Heart right ventricle (tissue), 16 donors: ENCODE measurements at regions not wholly inside any gene's neighbourhood (a gene's known extent, or its start where the extent isn't known, plus 50 kb on each side); places are given as distances from the start of the nearest gene placed in this dataset.
"Not testable (repeated sequence)": the region's sequence is repeated elsewhere in the genome, so short reads cannot be mapped to it uniquely, and the experiment has no call there.

Experiments
- ATAC-seq, 8 donors: fragments of 200-7000 bp; cut with Tn5 transposase; one replicate each; pipeline ENCODE4 v1.9.1; 2020; ENCODE audit warnings: mild to moderate bottlenecking in 8 of 8, moderate library complexity in 8 of 8, moderate number of reproducible peaks in 1 of 8
- DNase-seq, 2 donors: peaks; one replicate each; pipeline ENCODE4 v3.0.0-alpha.2; 2020
- H3K27ac ChIP-seq, 10 donors: fragments of 200-600 bp; sonication (generic) in 2 of 10; one replicate each; pipeline versions ENCODE4 v1.5.0 to v1.8.0; 2020 to 2022; ENCODE audit warnings: mild to moderate bottlenecking in 3 of 10
- H3K27me3 ChIP-seq, 7 donors: fragments of 200-600 bp; one replicate each; pipeline ENCODE4 v1.8.0; 2021 to 2022; ENCODE audit warnings: mild to moderate bottlenecking in 2 of 7
- H3K36me3 ChIP-seq, 9 donors: fragments of 200-600 bp; sonication (generic) in 1 of 9; one replicate each; pipeline versions ENCODE4 v1.5.0 to v1.8.0; 2020 to 2022; ENCODE audit warnings: mild to moderate bottlenecking in 2 of 9
- H3K4me1 ChIP-seq, 9 donors: fragments of 200-600 bp; sonication (generic) in 1 of 9; one replicate each; pipeline versions ENCODE4 v1.5.0 to v1.8.0; 2020 to 2022; ENCODE audit warnings: mild to moderate bottlenecking in 4 of 9
- H3K4me3 ChIP-seq, 10 donors: fragments of 200-600 bp; sonication (generic) in 2 of 10; one replicate each; pipeline versions ENCODE4 v1.5.0 to v1.8.0; 2020 to 2022; ENCODE audit warnings: mild to moderate bottlenecking in 7 of 10, moderate library complexity in 2 of 10
- H3K9me3 ChIP-seq, 11 donors: fragments of 200-600 bp in 10 of 11; sonication (generic) in 2 of 11; one replicate each; pipeline versions ENCODE4 v1.5.0 to v1.8.0; 2013 to 2022; ENCODE audit warnings: mild to moderate bottlenecking in 2 of 11, control low read depth in 1 of 11, moderate library complexity in 1 of 11
- WGBS, 2 donors: extraction: QIAGEN DNeasy Blood & Tissue Kit; methylation state at CpG; one replicate each; pipeline ENCODE4 v1.1.7; 2013; ENCODE audit warnings: inconsistent platforms in 1 of 2; 5-methylcytosine and 5-hydroxymethylcytosine counted together
- intact Hi-C, 10 donors: fragments of 100-400 bp; cut with DNase I; formaldehyde crosslinking; loops; one replicate each; pipeline versions ENCODE4 v1.11.1 to v1.14.2; 2022
- TF ChIP-seq, protein P1 (sequence below), 9 donors: fragments of 200-600 bp; sonication (generic) in 2 of 9; IDR thresholded peaks; one replicate each; pipeline versions ENCODE4 v1.5.0 to v1.8.0; 2021 to 2022; ENCODE audit warnings: antibody characterized with exemption in 9 of 9, mild to moderate bottlenecking in 5 of 9, moderate library complexity in 1 of 9
- donor health status: Arrhythmogenic right ventricular cardiomyopathy.
- donor health status: ischemic (EF 13 %, LVEDD 7.1; RV severe dilation, severe dysfunction).
- donor health status: healthy with polysubstance abuse.
- donor health status: DM: no; HTN: yes; CAD: no.
- donor health status: DM: no; HTN: no; CAD: no.
- donor health status: ischemic (EF 25% LVEDD 6.9; RV normal size, moderate dysfunction).
- donor health status: ischemic (EF 25% LVEDD 5.7; RV mildly dilated, moderate dysfunction).
- donor health status: healthy.
- donor health status: DM: yes; HTN: yes; CAD: no.
- donor health status: Ischemic cardiomyopathy.
- donor health status: ischemic (EF 35%, LVEDD 5.7; RV mildly dilated, moderate dysfunction).
- donor health status: nonischemic (EF 11% LVEDD 7.7; RV severe dilation, severe dysfunction).
- donor health status: DM: yes; HTN: yes; CAD: no.
- donor health status: PGD.
- donor health status: ischemic (EF 29% LVEDD 5.4; RV normal size, mild dysfunction).
- donor health status: nonischemic (EF 23%, LVEDD 6.1; RV moderate dilation, normal function).

DNA sequence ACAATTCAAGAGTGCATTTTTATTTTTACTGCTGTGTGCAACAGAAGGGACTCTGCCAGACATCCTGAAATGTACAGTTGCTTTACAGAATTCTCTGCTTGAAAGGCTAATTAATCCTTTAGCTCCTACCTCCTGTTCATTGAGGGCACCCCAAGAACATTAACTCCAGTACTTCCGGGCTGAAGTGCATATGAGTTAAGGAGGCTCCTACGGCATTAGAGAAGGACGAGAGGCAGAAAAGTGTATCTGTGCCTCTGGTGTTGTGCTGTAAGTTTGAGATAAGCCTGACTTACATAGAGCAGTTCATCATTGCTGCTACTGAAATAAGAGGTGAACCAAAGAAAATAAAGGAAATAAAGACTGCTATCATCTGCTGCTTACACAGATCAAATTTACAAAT, 609.3 kb upstream of the ADGRB3 start:
- no peaks in the 10 kb centered on the region for H3K36me3 ChIP-seq
- TF ChIP-seq, protein P1, sequence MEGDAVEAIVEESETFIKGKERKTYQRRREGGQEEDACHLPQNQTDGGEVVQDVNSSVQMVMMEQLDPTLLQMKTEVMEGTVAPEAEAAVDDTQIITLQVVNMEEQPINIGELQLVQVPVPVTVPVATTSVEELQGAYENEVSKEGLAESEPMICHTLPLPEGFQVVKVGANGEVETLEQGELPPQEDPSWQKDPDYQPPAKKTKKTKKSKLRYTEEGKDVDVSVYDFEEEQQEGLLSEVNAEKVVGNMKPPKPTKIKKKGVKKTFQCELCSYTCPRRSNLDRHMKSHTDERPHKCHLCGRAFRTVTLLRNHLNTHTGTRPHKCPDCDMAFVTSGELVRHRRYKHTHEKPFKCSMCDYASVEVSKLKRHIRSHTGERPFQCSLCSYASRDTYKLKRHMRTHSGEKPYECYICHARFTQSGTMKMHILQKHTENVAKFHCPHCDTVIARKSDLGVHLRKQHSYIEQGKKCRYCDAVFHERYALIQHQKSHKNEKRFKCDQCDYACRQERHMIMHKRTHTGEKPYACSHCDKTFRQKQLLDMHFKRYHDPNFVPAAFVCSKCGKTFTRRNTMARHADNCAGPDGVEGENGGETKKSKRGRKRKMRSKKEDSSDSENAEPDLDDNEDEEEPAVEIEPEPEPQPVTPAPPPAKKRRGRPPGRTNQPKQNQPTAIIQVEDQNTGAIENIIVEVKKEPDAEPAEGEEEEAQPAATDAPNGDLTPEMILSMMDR (IDR thresholded peaks at IDR 0.05) = no peak
- WGBS, 2 donors = 36 to 62% methylated on average over 3 of the region's 3 CpGs
- intact Hi-C loops = no loop called here
- no peak for ATAC-seq
- no peak for DNase-seq
- no peaks in the 10 kb centered on the region for H3K27me3 ChIP-seq
- H3K4me3 ChIP-seq = no peak overlapping the region
- H3K27ac ChIP-seq = no peak overlapping the region
- H3K9me3 ChIP-seq = peaks cover 0 to 17% (median 0%) of the 10 kb centered on the region in 11 donors
- no peaks in the 10 kb centered on the region for H3K4me1 ChIP-seq

DNA sequence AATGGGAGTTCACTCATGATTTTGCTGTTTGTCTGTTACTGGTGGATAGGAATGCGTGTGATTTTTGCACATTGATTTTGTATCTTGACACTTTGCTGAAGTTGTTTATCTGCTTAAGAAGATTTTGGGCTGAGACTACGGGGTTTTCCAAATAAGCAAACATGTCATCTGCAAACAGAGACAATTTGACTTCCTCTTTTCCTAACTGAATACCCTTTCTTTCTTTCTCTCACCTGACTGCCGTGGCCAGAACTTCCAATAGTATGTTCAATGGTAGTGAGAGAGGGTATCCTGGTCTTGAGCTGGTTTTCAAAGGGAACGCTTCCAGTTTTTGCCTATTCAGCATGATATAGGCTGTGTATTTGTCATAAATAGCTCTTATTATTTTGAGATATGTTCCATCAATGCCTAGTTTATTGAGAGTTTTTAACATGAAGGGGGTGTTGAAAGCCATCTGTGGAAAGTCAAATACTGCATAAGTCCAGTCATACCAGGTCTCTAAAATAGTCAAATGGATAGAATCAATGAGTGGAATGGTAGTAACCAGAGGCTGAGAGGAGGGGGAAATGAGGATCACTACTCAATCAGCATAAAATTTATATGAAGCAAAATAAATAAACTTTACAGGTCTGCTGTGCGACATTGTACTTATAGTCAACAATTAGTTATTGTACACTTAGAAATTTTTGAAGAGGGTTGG, 610.4 kb upstream of the ADGRB3 start:
- TF ChIP-seq, protein P1 (IDR thresholded peaks at IDR 0.05) = no peak
- WGBS, 2 donors = 86% methylated on average over 5 of the region's 5 CpGs
- no peaks in the 10 kb centered on the region for H3K4me1 ChIP-seq
- H3K27me3 ChIP-seq = no peaks in the 10 kb centered on the region
- no peak overlapping the region for H3K4me3 ChIP-seq
- H3K9me3 ChIP-seq = peaks cover 0 to 15% (median 0%) of the 10 kb centered on the region in 11 donors
- H3K27ac ChIP-seq = no peak overlapping the region
- intact Hi-C loops = no loop called here
- no peaks in the 10 kb centered on the region for H3K36me3 ChIP-seq
- DNase-seq = no peak
- no peak for ATAC-seq

- H3K4me3 ChIP-seq, DNase-seq, H3K36me3 ChIP-seq, intact Hi-C loops, H3K27me3 ChIP-seq, ATAC-seq, H3K4me1 ChIP-seq, H3K27ac ChIP-seq: not testable (repeated sequence)
- peaks cover 0 to 13% (median 0%) of the 10 kb centered on the region in 11 donors for H3K9me3 ChIP-seq
- WGBS, 2 donors = 75 to 95% methylated on average over 1 of the region's 1 CpG
Observed at GRCh38 chr6:68022968-68023367, 612.1 kb upstream of the ADGRB3 start.

GRCh38 chr6:68013780-68014515, 621.1 kb upstream of the ADGRB3 start:
- Histone ChIP-seq H3K27me3 (no peaks in the 10 kb centered on the region), H3K4me1 (no peaks in the 10 kb centered on the region), H3K36me3 (no peaks in the 10 kb centered on the region), H3K27ac (no peak overlapping the region), H3K4me3 (no peak overlapping the region), H3K9me3 (peaks cover 0 to 7% (median 0%) of the 10 kb centered on the region in 11 donors)
- DNase-seq (no peak), ATAC-seq (no peak)
- intact Hi-C loops = no loop called here
- TF ChIP-seq, protein P1 (IDR thresholded peaks at IDR 0.05) = no peak
- 69 to 77% methylated on average over 4 of the region's 4 CpGs for WGBS, 2 donors

- no peak for ATAC-seq
- WGBS, 2 donors = 58 to 71% methylated on average over 1 of the region's 1 CpG
Observed at GRCh38 chr6:68012822-68013221, 622.3 kb upstream of the ADGRB3 start.

More at GRCh38 chr6:68012822-68013221, 622.3 kb upstream of the ADGRB3 start:
- Histone ChIP-seq H3K27ac (no peak overlapping the region), H3K9me3 (peaks cover 0 to 7% (median 0%) of the 10 kb centered on the region in 11 donors), H3K36me3 (no peaks in the 10 kb centered on the region), H3K4me1 (no peaks in the 10 kb centered on the region), H3K27me3 (no peaks in the 10 kb centered on the region), H3K4me3 (no peak overlapping the region)
- intact Hi-C loops = no loop called here
- DNase-seq = no peak
- TF ChIP-seq, protein P1 (IDR thresholded peaks at IDR 0.05) = no peak
